SU-DHL-6 (cell line): ENCODE measurements at regions not wholly inside any gene's neighbourhood (a gene's known extent, or its start where the extent isn't known, plus 50 kb on each side); places are given as distances from the start of the nearest gene placed in this dataset.

Experiments
- H2AFZ ChIP-seq: fragments of 200-600 bp; sonication (generic); 2 replicates; pipeline ENCODE4 v1.6.1; 2014; ENCODE audit warnings: low read depth, mild to moderate bottlenecking, moderate library complexity, mixed read lengths, antibody characterized with exemption, low read length; ENCODE audit not compliant: severe bottlenecking
- H3F3A ChIP-seq: fragments of 200-600 bp; shearing (Covaris generic); 2 replicates; pipeline ENCODE4 v1.6.0; 2016; ENCODE audit warnings: antibody characterized with exemption, mild to moderate bottlenecking; ENCODE audit not compliant: insufficient read depth
- H3K27ac ChIP-seq: fragments of 200-600 bp; sonication (generic); 2 replicates; pipeline ENCODE4 v1.5.1; 2016; ENCODE audit warnings: low read depth, mild to moderate bottlenecking, low read length, moderate library complexity, mixed read lengths
- H3K27me3 ChIP-seq: fragments of 200-600 bp; sonication (generic), shearing (Covaris generic); 2 replicates; pipeline ENCODE4 v1.6.0; 2014; ENCODE audit warnings: mild to moderate bottlenecking, low read length
- H3K36me3 ChIP-seq: fragments of 200-600 bp; sonication (generic); 2 replicates; pipeline ENCODE4 v1.6.1; 2014; ENCODE audit warnings: mild to moderate bottlenecking, low read length, mixed read lengths
- H3K4me2 ChIP-seq: fragments of 300-600, 200-600 bp; shearing (Covaris generic), sonication (generic); 2 replicates; pipeline ENCODE4 v1.6.0; 2014; ENCODE audit warnings: low read length, low read depth, mild to moderate bottlenecking; ENCODE audit not compliant: poor library complexity, severe bottlenecking
- H3K4me3 ChIP-seq: fragments of 200-600 bp; sonication (generic); 2 replicates; pipeline ENCODE4 v1.5.1; 2014; ENCODE audit warnings: antibody characterized with exemption, low read length, mild to moderate bottlenecking, mixed read lengths; ENCODE audit not compliant: insufficient read depth, poor library complexity, severe bottlenecking
- H3K79me2 ChIP-seq: fragments of 200-600 bp; sonication (generic); 2 replicates; pipeline ENCODE4 v1.6.1; 2014; ENCODE audit warnings: mild to moderate bottlenecking, low read length, moderate library complexity; ENCODE audit not compliant: insufficient read depth
- H3K9ac ChIP-seq: fragments of 200-600 bp; sonication (generic); 2 replicates; pipeline ENCODE4 v1.7.0; 2014; ENCODE audit warnings: mild to moderate bottlenecking, low read length
- H3K9me2 ChIP-seq: fragments of 200-600 bp; sonication (generic); replicated peaks from 2 replicates; pipeline ENCODE4 v1.6.1; 2014; ENCODE audit warnings: low read length; ENCODE audit not compliant: insufficient read depth
- H3K9me3 ChIP-seq: fragments of 200-600 bp; sonication (generic); 2 replicates; pipeline ENCODE4 v1.6.1; 2014; ENCODE audit warnings: low read length, mixed read lengths; ENCODE audit not compliant: insufficient read depth
- H4K20me1 ChIP-seq: fragments of 200-600 bp; sonication (generic); 2 replicates; pipeline ENCODE4 v1.6.1; 2014; ENCODE audit warnings: low read depth, mild to moderate bottlenecking, antibody characterized with exemption, low read length, moderate library complexity, mixed read lengths
- CTCF ChIP-seq: fragments of 200-600 bp; sonication (generic); IDR thresholded peaks from one replicate; pipeline ENCODE4 v1.5.1; 2017; ENCODE audit warnings: antibody characterized with exemption, mild to moderate bottlenecking, low read length, moderate library complexity; ENCODE audit not compliant: insufficient read depth, poor library complexity, severe bottlenecking
- EZH2phosphoT487 ChIP-seq: fragments of 200-600 bp; sonication (generic), shearing (Covaris generic); conservative IDR thresholded peaks from 2 replicates; pipeline ENCODE4 v1.6.1; 2018; ENCODE audit warnings: mild to moderate bottlenecking, antibody characterized with exemption, low read length, moderate library complexity, mixed read lengths

DNA sequence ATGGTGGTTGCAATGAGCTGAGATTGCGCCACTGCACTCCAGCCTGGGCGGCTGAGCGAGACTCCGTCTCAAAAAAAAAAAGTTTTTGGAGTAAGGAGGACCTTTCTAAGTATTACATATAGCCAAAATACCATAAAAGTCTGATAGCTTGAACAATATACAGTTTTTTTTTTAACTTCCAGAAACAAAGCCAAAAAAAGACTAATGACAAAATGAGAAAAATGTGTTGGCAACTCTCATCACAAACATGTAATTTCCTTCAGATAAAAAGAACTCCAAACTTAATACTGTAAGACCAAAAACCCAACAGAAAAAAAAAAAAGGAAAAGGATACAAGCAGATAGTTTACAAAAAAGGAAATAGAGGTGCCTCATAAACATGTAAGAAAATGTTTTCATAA is 68.2 kb upstream of the MED4 start:
- H3K27me3 ChIP-seq, result no peaks in the 10 kb centered on the region
- H2AFZ ChIP-seq, result no peak overlapping the region
- no peaks in the 10 kb centered on the region for H3K9me2 ChIP-seq
- no peaks in the 10 kb centered on the region for H3K79me2 ChIP-seq
- H3K9ac ChIP-seq, result no peak overlapping the region
- H3K27ac ChIP-seq, result no peak overlapping the region
- no peaks in the 10 kb centered on the region for H4K20me1 ChIP-seq
- no peak overlapping the region for H3K4me2 ChIP-seq
- no peaks in the 10 kb centered on the region for H3K9me3 ChIP-seq
- H3K4me3 ChIP-seq, result no peak overlapping the region
- no peaks in the 10 kb centered on the region for H3K36me3 ChIP-seq
- no peak for TF ChIP-seq EZH2phosphoT487
- H3F3A ChIP-seq, result no peaks in the 10 kb centered on the region

DNA sequence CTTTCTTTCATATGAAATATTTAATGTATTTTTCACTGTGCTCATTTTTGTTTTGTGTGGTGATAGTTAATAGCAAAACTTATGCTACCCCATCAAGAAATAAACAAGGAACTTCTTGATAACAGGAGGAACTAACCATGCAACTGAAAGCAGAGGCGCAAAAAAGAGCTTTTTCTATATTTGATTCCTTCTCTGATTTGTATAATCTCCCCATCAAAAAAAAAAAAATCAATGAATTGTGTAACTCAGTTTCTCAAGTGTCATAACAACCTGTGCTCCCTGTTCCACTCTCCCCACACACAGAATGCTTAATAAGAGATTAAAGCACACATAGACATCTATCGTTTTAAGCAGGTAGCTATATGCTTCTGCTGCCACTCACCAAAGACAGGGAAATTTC is 67.3 kb upstream of the MED4 start:
- H3K27ac ChIP-seq, result no peak overlapping the region
- no peaks in the 10 kb centered on the region for H3K27me3 ChIP-seq
- H2AFZ ChIP-seq, result no peak overlapping the region
- H3K36me3 ChIP-seq, result no peaks in the 10 kb centered on the region
- TF ChIP-seq CTCF (no peak), EZH2phosphoT487 (no peak)
- H3K9me3 ChIP-seq, result no peaks in the 10 kb centered on the region
- H4K20me1 ChIP-seq, result no peaks in the 10 kb centered on the region
- no peak overlapping the region for H3K4me2 ChIP-seq
- H3K9ac ChIP-seq, result no peak overlapping the region
- H3K4me3 ChIP-seq, result no peak overlapping the region
- H3K79me2 ChIP-seq, result no peaks in the 10 kb centered on the region
- no peaks in the 10 kb centered on the region for H3F3A ChIP-seq
- no peaks in the 10 kb centered on the region for H3K9me2 ChIP-seq

GRCh38 chr13:48161530-48162179 is 66.8 kb upstream of the MED4 start:
- TF ChIP-seq CTCF (no peak), EZH2phosphoT487 (no peak)
- Histone ChIP-seq H3K9me2 (no peaks in the 10 kb centered on the region), H3K4me2 (no peak overlapping the region), H3K27ac (no peak overlapping the region), H3K27me3 (no peaks in the 10 kb centered on the region), H2AFZ (no peak overlapping the region), H3K79me2 (no peaks in the 10 kb centered on the region), H3K9ac (no peak overlapping the region), H3F3A (no peaks in the 10 kb centered on the region), H3K36me3 (no peaks in the 10 kb centered on the region), H3K9me3 (no peaks in the 10 kb centered on the region), H4K20me1 (no peaks in the 10 kb centered on the region), H3K4me3 (no peak overlapping the region)

DNA sequence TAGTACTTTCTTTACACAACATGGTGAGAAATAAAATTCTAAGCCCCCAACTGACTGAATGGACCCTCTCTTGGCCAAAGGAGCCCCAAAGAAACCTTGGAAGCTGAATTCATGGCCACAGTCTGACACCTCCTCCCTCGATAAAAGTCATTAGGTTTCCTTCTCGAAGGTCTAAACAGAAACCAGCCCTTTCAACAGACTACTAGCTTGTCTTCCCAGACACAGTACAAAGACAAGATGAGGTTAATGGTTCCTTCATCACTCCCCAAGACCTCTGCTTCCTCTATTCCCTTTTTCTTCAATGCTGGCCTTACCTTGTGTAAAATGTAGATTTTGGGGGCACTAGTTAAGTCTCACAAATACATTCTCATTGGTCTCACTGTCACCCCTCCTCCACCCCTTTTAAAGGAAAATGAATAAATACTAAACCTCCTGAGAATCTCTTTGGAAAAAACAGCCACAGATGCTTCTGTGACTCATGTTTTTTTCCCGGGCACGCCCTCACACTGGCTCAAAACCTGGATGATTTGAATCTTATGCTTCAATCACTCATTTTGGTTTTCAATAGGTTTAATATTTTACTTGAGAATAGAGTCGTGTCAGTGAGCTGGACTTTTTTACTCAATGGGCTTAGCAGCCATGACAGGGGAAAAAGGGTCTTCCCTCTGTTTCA is 65.8 kb upstream of the MED4 start:
- TF ChIP-seq CTCF (no peak), EZH2phosphoT487 (no peak)
- H3K9me3 ChIP-seq, result no peaks in the 10 kb centered on the region
- no peak overlapping the region for H3K9ac ChIP-seq
- no peak overlapping the region for H3K4me3 ChIP-seq
- H2AFZ ChIP-seq, result no peak overlapping the region
- no peaks in the 10 kb centered on the region for H4K20me1 ChIP-seq
- H3F3A ChIP-seq, result no peaks in the 10 kb centered on the region
- no peaks in the 10 kb centered on the region for H3K36me3 ChIP-seq
- H3K27me3 ChIP-seq, result no peaks in the 10 kb centered on the region
- H3K27ac ChIP-seq, result no peak overlapping the region
- H3K9me2 ChIP-seq, result no peaks in the 10 kb centered on the region
- H3K4me2 ChIP-seq, result no peak overlapping the region
- H3K79me2 ChIP-seq, result no peaks in the 10 kb centered on the region
